ENCODE measurements at regions not wholly inside any gene's neighbourhood (a gene's known extent, or its start where the extent isn't known, plus 50 kb on each side); places are given as distances from the start of the nearest gene placed in this dataset.
"Not testable (repeated sequence)": the region's sequence is repeated elsewhere in the genome, so short reads cannot be mapped to it uniquely, and the experiment has no call there.

- DNase-seq: no peak
These were observed 1480.2 kb upstream of the GOT2 start for GRCh38 chr16:60214311-60214710.

- no peak for DNase-seq
These were observed 1472.4 kb upstream of the GOT2 start for GRCh38 chr16:60206516-60206915.

GRCh38 chr16:60204181-60204580 is 1470.1 kb upstream of the GOT2 start:
- no peak for DNase-seq

GRCh38 chr16:60203525-60204124 is 1469.5 kb upstream of the GOT2 start:
- no peak for DNase-seq

- DNase-seq: not testable (repeated sequence)
These were observed 1466.6 kb upstream of the GOT2 start for GRCh38 chr16:60200729-60201128.

GRCh38 chr16:60200161-60200560 is 1466.0 kb upstream of the GOT2 start:
- no peak for DNase-seq

- no peak for DNase-seq
These were observed 1465.0 kb upstream of the GOT2 start for GRCh38 chr16:60199150-60199549.

GRCh38 chr16:60181536-60181935 is 1447.4 kb upstream of the GOT2 start:
- DNase-seq: no peak

- DNase-seq: no peak
These were observed 1446.5 kb upstream of the GOT2 start for GRCh38 chr16:60180609-60181008.

GRCh38 chr16:60170196-60170595 is 1436.1 kb upstream of the GOT2 start:
- DNase-seq: no peak

- DNase-seq: no peak
These were observed 1432.0 kb upstream of the GOT2 start for GRCh38 chr16:60166111-60166510.

- DNase-seq: no peak
These were observed 1417.9 kb upstream of the GOT2 start for GRCh38 chr16:60151987-60152386.

- no peak for DNase-seq
These were observed 1416.8 kb upstream of the GOT2 start for GRCh38 chr16:60150907-60151306.

GRCh38 chr16:60143348-60143705 is 1409.2 kb upstream of the GOT2 start:
- no peak for DNase-seq

- DNase-seq: no peak
These were observed 1408.7 kb upstream of the GOT2 start for GRCh38 chr16:60142619-60143347.

- DNase-seq: no peak
These were observed 1403.8 kb upstream of the GOT2 start for GRCh38 chr16:60137891-60138290.

GRCh38 chr16:60127196-60127595 is 1393.1 kb upstream of the GOT2 start:
- no peak for DNase-seq

- not testable (repeated sequence) for DNase-seq
These were observed 1392.0 kb upstream of the GOT2 start for GRCh38 chr16:60126115-60126514.

GRCh38 chr16:60123392-60124023 is 1389.4 kb upstream of the GOT2 start:
- no peak for DNase-seq

- no peak for DNase-seq
These were observed 1386.5 kb upstream of the GOT2 start for GRCh38 chr16:60120586-60120985.

GRCh38 chr16:60110531-60110930 is 1376.4 kb upstream of the GOT2 start:
- no peak for DNase-seq

GRCh38 chr16:60107871-60108270 is 1373.8 kb upstream of the GOT2 start:
- DNase-seq: no peak

GRCh38 chr16:60107437-60107836 is 1373.3 kb upstream of the GOT2 start:
- no peak for DNase-seq

- no peak for DNase-seq
These were observed 1366.3 kb upstream of the GOT2 start for GRCh38 chr16:60100371-60100770.
